HCT116 (cell line): ENCODE measurements at regions not wholly inside any gene's neighbourhood (a gene's known extent, or its start where the extent isn't known, plus 50 kb on each side); places are given as distances from the start of the nearest gene placed in this dataset.

Experiments
- ATAC-seq: fragments of 200-7000 bp; cut with Tn5 transposase; 2 replicates; pipeline ENCODE4 v1.9.1; 2020; ENCODE audit warnings: mild to moderate bottlenecking, moderate library complexity
- BruUV-seq: library from RNA; stranded (reverse); fragments of 400-500 nt; replicated peaks from 2 replicates; lab custom pipeline; 2021; lab: Mats Ljungman, UMichigan
- CTCF ChIA-PET: fragments of 300-600 bp; sonication (Branson Sonifier 250); formaldehyde crosslinking; loops from one replicate; lab custom pipeline; 2021; ENCODE audit warnings: antibody characterized with exemption; lab: Charles Lee
- POLR2A ChIA-PET: fragments of 300-600, 350-600 bp; sonication (Branson Sonifier 250); formaldehyde crosslinking; loops from one replicate; lab custom pipeline; 2021; ENCODE audit warnings: antibody characterized with exemption; lab: Charles Lee
- RAD21 ChIA-PET, 2 experiments: fragments of 300-600 bp; sonication (Branson Sonifier 250); formaldehyde crosslinking; loops; one replicate each; lab custom pipeline; 2023; ENCODE audit warnings: low total read pairs in 2 of 2; ENCODE audit not compliant: uncharacterized antibody in 2 of 2, unreplicated experiment in 2 of 2, low non-redundant PET in 1 of 2; lab: Charles Lee
- DNase-seq: peaks from one replicate; pipeline ENCODE4 v3.0.0-alpha.2; 2010; ENCODE audit warnings: low read depth, low spot score
- H2AFZ ChIP-seq: fragments of 200-600 bp; shearing (Covaris generic), sonication (generic); 2 replicates; pipeline ENCODE4 v1.6.1; 2017; ENCODE audit warnings: low read depth, mixed run types, mixed read lengths, antibody characterized with exemption, low read length; ENCODE audit not compliant: poor library complexity, severe bottlenecking
- H3K27ac ChIP-seq: 2 replicates; pipeline ENCODE4 v1.5.1; 2012; ENCODE audit warnings: low read depth, low read length
- H3K27me3 ChIP-seq: fragments of 200-600 bp; sonication (generic); 2 replicates; pipeline ENCODE4 v1.6.1; 2016; ENCODE audit warnings: mixed run types, low read length, mixed read lengths; ENCODE audit not compliant: insufficient read depth
- H3K36me3 ChIP-seq, 2 experiments: fragments of 200-500 bp in 1 of 2; fragments of 200-600 bp in 1 of 2; sonication (Bioruptor generic) in 1 of 2; sonication (generic) in 1 of 2; 2 replicates each; pipeline versions ENCODE4 v1.5.1 to v1.6.1; 2014 to 2016; ENCODE audit warnings: low read length in 2 of 2, inconsistent platforms in 1 of 2, mixed read lengths in 1 of 2, mixed run types in 1 of 2; ENCODE audit not compliant: insufficient read depth in 2 of 2, control insufficient read depth in 1 of 2
- H3K4me1 ChIP-seq, 2 experiments: fragments of 200-600 bp in 1 of 2; sonication (generic) in 1 of 2; 2 replicates each; pipeline versions ENCODE4 v1.5.1 to v1.6.1; 2012 to 2017; ENCODE audit warnings: low read length in 2 of 2, inconsistent platforms in 1 of 2, mild to moderate bottlenecking in 1 of 2, mixed read lengths in 1 of 2, mixed run types in 1 of 2, moderate library complexity in 1 of 2; ENCODE audit not compliant: insufficient read depth in 2 of 2, control insufficient read depth in 1 of 2
- H3K4me2 ChIP-seq: fragments of 200-600 bp; sonication (generic); 2 replicates; pipeline ENCODE4 v1.6.1; 2017; ENCODE audit warnings: mixed run types, low read length, mixed read lengths
- H3K4me3 ChIP-seq, 2 experiments: fragments of 200-600 bp in 1 of 2; sonication (generic) in 1 of 2; replicated peaks in 1 of 2; 2 replicates each; pipeline ENCODE4 v1.5.1; 2011 to 2016; ENCODE audit warnings: low read length in 2 of 2, control low read depth in 1 of 2, low read depth in 1 of 2, mild to moderate bottlenecking in 1 of 2, mixed read lengths in 1 of 2, mixed run types in 1 of 2
- H3K79me2 ChIP-seq: fragments of 200-600 bp; sonication (generic); 2 replicates; pipeline ENCODE4 v1.6.1; 2017; ENCODE audit warnings: mild to moderate bottlenecking, mixed run types, low read length, moderate library complexity, mixed read lengths; ENCODE audit not compliant: insufficient read depth
- H3K9ac ChIP-seq: fragments of 200-600 bp; sonication (generic); 2 replicates; pipeline ENCODE4 v1.6.1; 2016; ENCODE audit warnings: low read length, mixed read lengths
- H3K9me2 ChIP-seq: fragments of 200-600 bp; sonication (generic), shearing (Covaris generic); 2 replicates; pipeline ENCODE4 v1.6.1; 2017; ENCODE audit warnings: mixed run types, mild to moderate bottlenecking, moderate library complexity; ENCODE audit not compliant: insufficient read depth
- H3K9me3 ChIP-seq, 2 experiments: fragments of 200-500 bp in 1 of 2; fragments of 200-600 bp in 1 of 2; sonication (Bioruptor generic) in 1 of 2; sonication (generic) in 1 of 2; 2 replicates each; pipeline ENCODE4 v1.6.1; 2014 to 2017; ENCODE audit warnings: low read length in 2 of 2, mixed read lengths in 2 of 2, inconsistent platforms in 1 of 2, low read depth in 1 of 2, mild to moderate bottlenecking in 1 of 2, mixed run types in 1 of 2, moderate library complexity in 1 of 2; ENCODE audit not compliant: control insufficient read depth in 1 of 2, insufficient read depth in 1 of 2
- H4K20me1 ChIP-seq: fragments of 200-600 bp; sonication (generic), shearing (Covaris generic); 2 replicates; pipeline ENCODE4 v1.6.1; 2017; ENCODE audit warnings: mixed run types, mild to moderate bottlenecking, moderate library complexity; ENCODE audit not compliant: insufficient read depth
- CBX3 ChIP-seq: IDR thresholded peaks from 2 replicates; pipeline ENCODE4 v1.6.1; 2012; ENCODE audit warnings: low read depth
- CTCF ChIP-seq, 3 experiments: fragments of 200-600 bp in 1 of 3; sonication (generic) in 1 of 3; IDR thresholded peaks in 2 of 3; conservative IDR thresholded peaks in 1 of 3; 2 replicates each; pipeline ENCODE4 v1.5.1; 2012 to 2017; ENCODE audit warnings: low read depth in 2 of 3, low read length in 2 of 3, antibody characterized with exemption in 1 of 3, borderline replicate concordance in 1 of 3, control low read depth in 1 of 3, mild to moderate bottlenecking in 1 of 3, mixed read lengths in 1 of 3, mixed run types in 1 of 3, moderate library complexity in 1 of 3; ENCODE audit not compliant: insufficient read depth in 1 of 3
- EGR1 ChIP-seq: IDR thresholded peaks from 2 replicates; pipeline ENCODE4 v1.6.1; 2012; ENCODE audit warnings: low read depth
- ELF1 ChIP-seq: IDR thresholded peaks from 2 replicates; pipeline ENCODE4 v1.6.1; 2012; ENCODE audit warnings: low read depth, borderline replicate concordance
- JUND ChIP-seq: IDR thresholded peaks from 2 replicates; pipeline ENCODE4 v1.6.1; 2012
- MAX ChIP-seq: IDR thresholded peaks from 2 replicates; pipeline ENCODE4 v1.6.1; 2012
- POLR2A ChIP-seq: IDR thresholded peaks from 2 replicates; pipeline ENCODE4 v1.7.0; 2011; ENCODE audit warnings: borderline replicate concordance; ENCODE audit not compliant: insufficient read depth, insufficient read length; ENCODE audit errors: extremely low read depth
- POLR2AphosphoS5 ChIP-seq: IDR thresholded peaks from 2 replicates; pipeline ENCODE4 v1.6.1; 2011; ENCODE audit warnings: mild to moderate bottlenecking, low read depth, low read length, moderate library complexity
- RAD21 ChIP-seq: IDR thresholded peaks from 2 replicates; pipeline ENCODE4 v1.6.1; 2012; ENCODE audit warnings: low read depth, mild to moderate bottlenecking
- REST ChIP-seq: IDR thresholded peaks from 2 replicates; pipeline ENCODE4 v1.6.1; 2012; ENCODE audit warnings: low read depth
- SIN3A ChIP-seq: IDR thresholded peaks from 2 replicates; pipeline ENCODE4 v1.6.1; 2012; ENCODE audit warnings: low read depth
- SP1 ChIP-seq: IDR thresholded peaks from 2 replicates; pipeline ENCODE4 v1.6.1; 2012; ENCODE audit warnings: low read depth
- SRF ChIP-seq: IDR thresholded peaks from 2 replicates; pipeline ENCODE4 v1.6.1; 2012; ENCODE audit warnings: low read depth
- TCF7L2 ChIP-seq: IDR thresholded peaks from 2 replicates; pipeline ENCODE4 v1.7.0; 2011; ENCODE audit warnings: borderline replicate concordance, inconsistent platforms; ENCODE audit not compliant: insufficient read depth, insufficient read length; ENCODE audit errors: extremely low read depth
- ZBTB33 ChIP-seq: IDR thresholded peaks from 2 replicates; pipeline ENCODE4 v1.6.1; 2011; ENCODE audit warnings: mild to moderate bottlenecking, low read length, moderate library complexity; ENCODE audit not compliant: insufficient replicate concordance; ENCODE audit errors: extremely low read depth
- ZFX ChIP-seq: fragments of 450-650 bp; IDR thresholded peaks from 2 replicates; pipeline ENCODE4 v1.6.1; 2017
- ZNF274 ChIP-seq: fragments of 200-500 bp; sonication (Bioruptor generic); IDR thresholded peaks from 2 replicates; pipeline ENCODE4 v1.6.1; 2014; ENCODE audit warnings: mild to moderate bottlenecking, low read depth, low read length, inconsistent platforms
- intact Hi-C: fragments of 100-400 bp; cut with micrococcal nuclease; formaldehyde crosslinking; loops from 2 replicates; pipeline ENCODE4 v1.10.0; 2022

DNA sequence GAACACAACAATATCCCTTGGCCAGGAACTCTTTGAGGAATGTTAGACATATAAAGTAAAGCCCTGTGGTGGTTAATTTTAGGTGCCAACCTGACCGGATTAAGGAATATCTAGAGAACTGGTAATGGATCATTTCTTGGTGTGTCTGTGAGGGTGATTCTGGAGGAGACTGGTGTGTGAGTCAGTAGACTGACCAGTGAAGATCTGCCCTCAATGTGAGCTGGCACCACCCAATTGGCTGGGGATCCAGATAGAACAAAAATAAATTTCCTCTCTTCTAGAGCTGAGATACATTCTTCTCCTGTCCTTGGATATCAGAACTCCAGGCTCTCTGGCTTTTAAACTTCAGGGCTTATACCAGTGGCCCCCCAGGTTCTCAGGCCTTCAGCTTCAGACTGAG, 56.2 kb upstream of the TNPO1 start:
- no peak for DNase-seq
- H3K9ac ChIP-seq = no peak overlapping the region
- no TSS peak for BruUV-seq
- CTCF ChIA-PET = no interaction called here
- no peaks in the 10 kb centered on the region for H3K9me2 ChIP-seq
- no peaks in the 10 kb centered on the region for H3K27me3 ChIP-seq
- no peaks in the 10 kb centered on the region for H3K4me1 ChIP-seq
- no peak overlapping the region for H3K4me2 ChIP-seq
- H3K27ac ChIP-seq = no peak overlapping the region
- TF ChIP-seq MAX (no peak), POLR2AphosphoS5 (no peak), ZFX (no peak), ELF1 (no peak), ZNF274 (no peak), ZBTB33 (no peak), SP1 (no peak), RAD21 (no peak), EGR1 (no peak), TCF7L2 (no peak), CTCF (IDR thresholded peaks at IDR 0.05 in 2 of 3, conservative IDR thresholded peaks at IDR 0.05 in 1 of 3; ENCODE audit: borderline replicate concordance in 1 of 3, insufficient read depth in 1 of 3, low read depth in 2 of 3, low read length in 2 of 3) (no peak), REST (no peak), SRF (no peak), CBX3 (no peak), POLR2A (no peak), SIN3A (no peak), JUND (no peak)
- intact Hi-C loops = no loop called here
- no peak for ATAC-seq
- no peak overlapping the region for H3K4me3 ChIP-seq
- H3K36me3 ChIP-seq = no peaks in the 10 kb centered on the region
- no peak overlapping the region for H2AFZ ChIP-seq
- RAD21 ChIA-PET = no interaction called here
- H4K20me1 ChIP-seq = no peaks in the 10 kb centered on the region
- H3K9me3 ChIP-seq = no peaks in the 10 kb centered on the region
- POLR2A ChIA-PET = no interaction called here
- no peaks in the 10 kb centered on the region for H3K79me2 ChIP-seq
